ENCODE measurements at regions not wholly inside any gene's neighbourhood (a gene's known extent, or its start where the extent isn't known, plus 50 kb on each side); places are given as distances from the start of the nearest gene placed in this dataset.

DNA sequence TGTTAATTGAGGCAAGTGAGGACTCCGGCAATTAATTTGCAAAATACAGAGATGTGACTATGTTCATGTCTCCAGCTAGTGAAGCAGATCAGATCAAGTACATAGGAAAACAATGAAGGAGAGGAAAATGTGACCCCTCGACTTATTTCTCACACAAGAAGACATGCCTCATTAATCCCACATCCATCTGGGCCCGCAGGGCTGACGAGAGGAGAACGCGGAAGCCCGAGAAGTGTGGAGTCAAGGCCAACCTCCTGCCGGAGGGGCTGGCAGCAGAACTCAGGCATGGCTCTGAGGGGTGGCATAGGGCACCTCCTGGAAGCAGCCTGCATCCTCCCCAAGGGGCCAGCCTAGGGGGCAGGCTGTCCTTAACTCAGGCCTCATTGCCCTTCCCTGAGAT, 54.4 kb downstream of the ZNF503 start:
- H3K9me3 ChIP-seq (ENCODE audit: control insufficient read depth in 3 of 3, low read length in 3 of 3): peaks cover 0 to 8% (median 2%) of the 10 kb centered on the region in 3 donors
- H3K4me3 ChIP-seq (ENCODE audit: low read length in 3 of 3): no peak overlapping the region
- no peak overlapping the region for H3K9ac ChIP-seq (ENCODE audit: low read depth in 1 of 3, low read length in 3 of 3)
- no peak overlapping the region for H3K27ac ChIP-seq (ENCODE audit: low read depth, low read length)
- no peaks in the 10 kb centered on the region for H3K27me3 ChIP-seq (ENCODE audit: control insufficient read depth in 3 of 3, insufficient read depth in 3 of 3, low read length in 3 of 3)
- peaks cover 0 to 9% (median 4%) of the 10 kb centered on the region in 3 donors for H3K4me1 ChIP-seq (ENCODE audit: control insufficient read depth in 3 of 3, insufficient read depth in 3 of 3, low read length in 3 of 3)
- H3K36me3 ChIP-seq (ENCODE audit: control insufficient read depth in 3 of 3, insufficient read depth in 3 of 3, low read length in 3 of 3): peaks cover 0 to 3% (median 0%) of the 10 kb centered on the region in 3 donors

GRCh38 chr10:75345738-75346137, 55.8 kb downstream of the ZNF503 start:
- no peaks in the 10 kb centered on the region for H3K27me3 ChIP-seq (ENCODE audit: control insufficient read depth in 3 of 3, insufficient read depth in 3 of 3, low read length in 3 of 3)
- H3K36me3 ChIP-seq (ENCODE audit: control insufficient read depth in 3 of 3, insufficient read depth in 3 of 3, low read length in 3 of 3): peaks cover 0 to 3% (median 0%) of the 10 kb centered on the region in 3 donors
- H3K9me3 ChIP-seq (ENCODE audit: control insufficient read depth in 3 of 3, low read length in 3 of 3): peaks cover 0 to 8% (median 2%) of the 10 kb centered on the region in 3 donors

GRCh38 chr10:75344170-75344569, 57.4 kb downstream of the ZNF503 start:
- H3K9me3 ChIP-seq (ENCODE audit: control insufficient read depth in 3 of 3, low read length in 3 of 3): peaks cover 0 to 8% (median 2%) of the 10 kb centered on the region in 3 donors
- no peak overlapping the region for H3K27ac ChIP-seq (ENCODE audit: low read depth, low read length)
- H3K27me3 ChIP-seq (ENCODE audit: control insufficient read depth in 3 of 3, insufficient read depth in 3 of 3, low read length in 3 of 3): no peaks in the 10 kb centered on the region
- H3K4me1 ChIP-seq (ENCODE audit: control insufficient read depth in 3 of 3, insufficient read depth in 3 of 3, low read length in 3 of 3): peaks cover 0 to 11% (median 4%) of the 10 kb centered on the region in 3 donors
- H3K9ac ChIP-seq (ENCODE audit: low read depth in 1 of 3, low read length in 3 of 3): no peak overlapping the region
- H3K36me3 ChIP-seq (ENCODE audit: control insufficient read depth in 3 of 3, insufficient read depth in 3 of 3, low read length in 3 of 3): peaks cover 0 to 3% (median 0%) of the 10 kb centered on the region in 3 donors
- no peak overlapping the region for H3K4me3 ChIP-seq (ENCODE audit: low read length in 3 of 3)

More at GRCh38 chr10:75345738-75346137, 55.8 kb downstream of the ZNF503 start:
- Histone ChIP-seq H3K4me1 (ENCODE audit: control insufficient read depth in 3 of 3, insufficient read depth in 3 of 3, low read length in 3 of 3) (peaks cover 0 to 11% (median 4%) of the 10 kb centered on the region in 3 donors), H3K4me3 (ENCODE audit: low read length in 3 of 3) (no peak overlapping the region), H3K27ac (ENCODE audit: low read depth, low read length) (no peak overlapping the region), H3K9ac (ENCODE audit: low read depth in 1 of 3, low read length in 3 of 3) (no peak overlapping the region)

DNA sequence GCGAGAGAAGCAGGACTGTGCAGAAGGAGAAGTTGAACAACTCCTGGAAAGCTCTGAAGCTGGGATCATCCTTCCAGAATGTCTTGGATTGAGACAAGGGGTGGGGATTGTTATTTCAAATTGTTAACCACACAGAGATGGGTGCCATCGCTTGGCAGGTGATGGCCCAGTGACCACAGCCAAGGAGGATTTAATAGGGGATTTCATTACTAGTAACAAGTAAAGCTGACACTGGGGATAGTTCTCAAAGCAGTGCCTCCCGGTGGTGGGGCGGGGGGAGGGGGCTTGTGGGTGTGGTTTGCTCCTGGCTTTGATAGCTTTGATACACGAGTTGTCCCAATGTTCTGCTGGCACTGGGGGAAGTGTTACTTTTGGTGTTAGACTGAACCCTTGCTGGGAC, 59.2 kb downstream of the ZNF503 start:
- H3K9me3 ChIP-seq (ENCODE audit: control insufficient read depth in 3 of 3, low read length in 3 of 3): peaks cover 0 to 8% (median 2%) of the 10 kb centered on the region in 3 donors
- H3K4me1 ChIP-seq (ENCODE audit: control insufficient read depth in 3 of 3, insufficient read depth in 3 of 3, low read length in 3 of 3): peaks cover 0 to 11% (median 4%) of the 10 kb centered on the region in 3 donors
- H3K27me3 ChIP-seq (ENCODE audit: control insufficient read depth in 3 of 3, insufficient read depth in 3 of 3, low read length in 3 of 3): no peaks in the 10 kb centered on the region
- H3K36me3 ChIP-seq (ENCODE audit: control insufficient read depth in 3 of 3, insufficient read depth in 3 of 3, low read length in 3 of 3): peaks cover 0 to 3% (median 0%) of the 10 kb centered on the region in 3 donors
- H3K27ac ChIP-seq (ENCODE audit: low read depth, low read length): no peak overlapping the region
- H3K9ac ChIP-seq (ENCODE audit: low read depth in 1 of 3, low read length in 3 of 3): no peak overlapping the region
- H3K4me3 ChIP-seq (ENCODE audit: low read length in 3 of 3): no peak overlapping the region

- Histone ChIP-seq H3K9ac (ENCODE audit: low read depth in 1 of 3, low read length in 3 of 3) (no peak overlapping the region), H3K4me3 (ENCODE audit: low read length in 3 of 3) (no peak overlapping the region), H3K4me1 (ENCODE audit: control insufficient read depth in 3 of 3, insufficient read depth in 3 of 3, low read length in 3 of 3) (no peaks in the 10 kb centered on the region), H3K36me3 (ENCODE audit: control insufficient read depth in 3 of 3, insufficient read depth in 3 of 3, low read length in 3 of 3) (no peaks in the 10 kb centered on the region), H3K27me3 (ENCODE audit: control insufficient read depth in 3 of 3, insufficient read depth in 3 of 3, low read length in 3 of 3) (no peaks in the 10 kb centered on the region), H3K27ac (ENCODE audit: low read depth, low read length) (no peak overlapping the region), H3K9me3 (ENCODE audit: control insufficient read depth in 3 of 3, low read length in 3 of 3) (no peaks in the 10 kb centered on the region)
These were observed 65.6 kb downstream of the ZNF503 start for GRCh38 chr10:75335983-75336382.

GRCh38 chr10:75335191-75335590, 66.4 kb downstream of the ZNF503 start:
- Histone ChIP-seq H3K36me3 (ENCODE audit: control insufficient read depth in 3 of 3, insufficient read depth in 3 of 3, low read length in 3 of 3) (no peaks in the 10 kb centered on the region), H3K27me3 (ENCODE audit: control insufficient read depth in 3 of 3, insufficient read depth in 3 of 3, low read length in 3 of 3) (no peaks in the 10 kb centered on the region), H3K4me3 (ENCODE audit: low read length in 3 of 3) (no peak overlapping the region), H3K9me3 (ENCODE audit: control insufficient read depth in 3 of 3, low read length in 3 of 3) (no peaks in the 10 kb centered on the region), H3K4me1 (ENCODE audit: control insufficient read depth in 3 of 3, insufficient read depth in 3 of 3, low read length in 3 of 3) (no peaks in the 10 kb centered on the region), H3K9ac (ENCODE audit: low read depth in 1 of 3, low read length in 3 of 3) (no peak overlapping the region), H3K27ac (ENCODE audit: low read depth, low read length) (no peak overlapping the region)

- Histone ChIP-seq H3K9me3 (ENCODE audit: control insufficient read depth in 3 of 3, low read length in 3 of 3) (no peaks in the 10 kb centered on the region), H3K9ac (ENCODE audit: low read depth in 1 of 3, low read length in 3 of 3) (no peak overlapping the region), H3K27ac (ENCODE audit: low read depth, low read length) (no peak overlapping the region), H3K27me3 (ENCODE audit: control insufficient read depth in 3 of 3, insufficient read depth in 3 of 3, low read length in 3 of 3) (no peaks in the 10 kb centered on the region), H3K4me1 (ENCODE audit: control insufficient read depth in 3 of 3, insufficient read depth in 3 of 3, low read length in 3 of 3) (no peaks in the 10 kb centered on the region), H3K4me3 (ENCODE audit: low read length in 3 of 3) (no peak overlapping the region), H3K36me3 (ENCODE audit: control insufficient read depth in 3 of 3, insufficient read depth in 3 of 3, low read length in 3 of 3) (no peaks in the 10 kb centered on the region)
These were observed 66.8 kb downstream of the ZNF503 start for GRCh38 chr10:75334720-75335119.

DNA sequence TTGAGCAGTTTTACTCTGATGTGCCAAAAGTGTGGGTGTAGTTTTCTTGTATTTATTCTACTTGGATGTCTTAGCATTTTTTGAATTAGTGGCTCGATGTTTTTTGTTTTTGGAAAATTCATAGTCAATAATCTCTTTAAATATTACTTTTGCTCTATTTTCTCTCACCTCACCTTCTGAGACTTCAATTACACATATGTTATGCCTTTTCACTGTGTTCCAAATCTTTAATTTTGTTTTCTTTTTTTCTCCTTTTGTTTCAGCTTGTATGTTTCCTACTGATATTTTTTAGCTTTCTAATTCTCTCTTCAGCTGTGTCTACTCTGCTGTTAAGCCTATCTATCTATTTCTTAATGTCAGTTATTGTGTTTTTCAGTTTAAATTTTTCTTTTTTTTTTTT, 69.5 kb downstream of the ZNF503 start:
- Histone ChIP-seq H3K4me3 (ENCODE audit: low read length in 3 of 3) (no peak overlapping the region), H3K4me1 (ENCODE audit: control insufficient read depth in 3 of 3, insufficient read depth in 3 of 3, low read length in 3 of 3) (no peaks in the 10 kb centered on the region), H3K9me3 (ENCODE audit: control insufficient read depth in 3 of 3, low read length in 3 of 3) (no peaks in the 10 kb centered on the region), H3K9ac (ENCODE audit: low read depth in 1 of 3, low read length in 3 of 3) (no peak overlapping the region), H3K27ac (ENCODE audit: low read depth, low read length) (no peak overlapping the region), H3K27me3 (ENCODE audit: control insufficient read depth in 3 of 3, insufficient read depth in 3 of 3, low read length in 3 of 3) (no peaks in the 10 kb centered on the region), H3K36me3 (ENCODE audit: control insufficient read depth in 3 of 3, insufficient read depth in 3 of 3, low read length in 3 of 3) (no peaks in the 10 kb centered on the region)

DNA sequence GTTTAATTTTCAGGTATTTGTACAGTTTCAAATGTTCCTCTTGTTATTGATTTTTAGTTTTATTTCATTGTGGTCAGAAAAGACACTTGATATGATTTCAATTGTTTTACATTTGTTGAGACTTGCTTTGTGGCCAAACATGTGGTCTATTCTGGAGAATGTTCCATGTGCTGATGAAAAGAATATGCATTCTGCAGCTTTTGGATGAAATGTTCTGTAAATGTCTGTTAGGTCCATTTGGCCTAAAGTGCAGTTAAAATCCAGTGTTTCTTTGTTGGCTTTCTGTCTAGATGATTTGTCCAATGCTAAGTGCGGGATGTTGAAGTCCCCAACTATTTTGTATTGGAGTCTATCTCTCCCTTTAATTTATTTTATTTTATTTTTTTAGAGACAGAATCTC, 70.5 kb downstream of the ZNF503 start:
- Histone ChIP-seq H3K4me1 (ENCODE audit: control insufficient read depth in 3 of 3, insufficient read depth in 3 of 3, low read length in 3 of 3) (no peaks in the 10 kb centered on the region), H3K36me3 (ENCODE audit: control insufficient read depth in 3 of 3, insufficient read depth in 3 of 3, low read length in 3 of 3) (no peaks in the 10 kb centered on the region), H3K4me3 (ENCODE audit: low read length in 3 of 3) (no peak overlapping the region), H3K27me3 (ENCODE audit: control insufficient read depth in 3 of 3, insufficient read depth in 3 of 3, low read length in 3 of 3) (no peaks in the 10 kb centered on the region), H3K9me3 (ENCODE audit: control insufficient read depth in 3 of 3, low read length in 3 of 3) (no peaks in the 10 kb centered on the region), H3K27ac (ENCODE audit: low read depth, low read length) (no peak overlapping the region), H3K9ac (ENCODE audit: low read depth in 1 of 3, low read length in 3 of 3) (no peak overlapping the region)

DNA sequence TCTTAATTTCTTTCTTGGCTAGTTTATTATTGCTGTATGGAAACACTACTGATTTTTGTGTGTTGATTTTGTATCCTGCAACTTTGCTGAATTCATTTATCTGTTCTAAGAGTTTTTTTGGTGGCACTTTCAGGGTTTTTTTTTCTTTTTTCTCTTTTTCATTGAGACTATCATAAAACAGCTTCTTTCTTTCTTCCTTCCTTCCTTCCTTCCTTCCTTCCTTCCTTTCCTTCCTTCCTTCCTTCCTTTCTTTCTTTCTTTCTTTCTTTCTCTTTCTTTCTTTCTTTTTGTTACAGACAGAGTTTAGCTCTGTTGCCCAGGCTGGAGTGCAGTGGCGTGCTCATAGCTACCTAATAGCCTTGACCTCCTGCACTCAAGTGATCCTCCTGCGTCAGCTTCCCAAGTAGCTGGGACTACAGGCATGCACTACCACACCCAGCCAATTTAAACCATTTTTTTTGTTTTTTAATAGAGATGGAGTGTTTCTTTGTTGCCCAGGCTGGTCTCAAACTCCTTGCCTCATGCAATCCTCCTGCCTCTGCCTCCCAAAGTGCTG, 72.3 kb downstream of the ZNF503 start:
- Histone ChIP-seq H3K9me3 (ENCODE audit: control insufficient read depth in 3 of 3, low read length in 3 of 3) (no peaks in the 10 kb centered on the region), H3K36me3 (ENCODE audit: control insufficient read depth in 3 of 3, insufficient read depth in 3 of 3, low read length in 3 of 3) (no peaks in the 10 kb centered on the region), H3K4me1 (ENCODE audit: control insufficient read depth in 3 of 3, insufficient read depth in 3 of 3, low read length in 3 of 3) (no peaks in the 10 kb centered on the region), H3K9ac (ENCODE audit: low read depth in 1 of 3, low read length in 3 of 3) (no peak overlapping the region), H3K27me3 (ENCODE audit: control insufficient read depth in 3 of 3, insufficient read depth in 3 of 3, low read length in 3 of 3) (no peaks in the 10 kb centered on the region), H3K4me3 (ENCODE audit: low read length in 3 of 3) (no peak overlapping the region), H3K27ac (ENCODE audit: low read depth, low read length) (no peak overlapping the region)
